Caco-2 (cell line): ENCODE measurements at regions not wholly inside any gene's neighbourhood (a gene's known extent, or its start where the extent isn't known, plus 50 kb on each side); places are given as distances from the start of the nearest gene placed in this dataset.
"Not testable (repeated sequence)": the region's sequence is repeated elsewhere in the genome, so short reads cannot be mapped to it uniquely, and the experiment has no call there.

Experiments
- BruUV-seq: library from RNA; stranded (reverse); fragments of 400-500 nt; replicated peaks from 2 replicates; lab custom pipeline; 2021; lab: Mats Ljungman, UMichigan
- CTCF ChIA-PET: fragments of 300-600 bp; sonication (Branson Sonifier 250); formaldehyde crosslinking; loops from one replicate; lab custom pipeline; 2022; ENCODE audit warnings: antibody characterized with exemption; lab: Charles Lee
- POLR2A ChIA-PET: fragments of 300-600 bp; sonication (Branson Sonifier 250); formaldehyde crosslinking; loops from one replicate; lab custom pipeline; 2022; ENCODE audit warnings: antibody characterized with exemption; lab: Charles Lee
- DNase-seq, 2 experiments: peaks; one replicate each; pipeline versions ENCODE4 v3.0.0 to v3.0.0-alpha.2; 2020 to 2022
- H3K27me3 ChIP-seq: replicated peaks from 2 replicates; pipeline ENCODE4 v1.6.0; 2011; ENCODE audit warnings: low read length; ENCODE audit not compliant: control insufficient read depth, insufficient read depth
- H3K36me3 ChIP-seq: 2 replicates; pipeline ENCODE4 v1.5.1; 2011; ENCODE audit warnings: low read length; ENCODE audit not compliant: control insufficient read depth, insufficient read depth
- H3K4me1 ChIP-seq: fragments of 250-450 bp; sonication (Bioruptor Pico); 2 replicates; pipeline ENCODE4 v1.5.1; 2020; ENCODE audit warnings: mild to moderate bottlenecking
- H3K4me3 ChIP-seq: 2 replicates; pipeline ENCODE4 v1.5.1; 2011; ENCODE audit warnings: low read depth, mild to moderate bottlenecking, control low read depth, low read length
- H3K9me3 ChIP-seq: fragments of 250-450 bp; sonication (Bioruptor Pico); 2 replicates; pipeline ENCODE4 v1.5.1; 2020; ENCODE audit warnings: mild to moderate bottlenecking, moderate library complexity
- H3K27ac Mint-ChIP-seq: one replicate; pipeline ENCODE4 v1.8.0; 2022; ENCODE audit warnings: mixed read lengths; ENCODE audit not compliant: unreplicated experiment
- H3K27me3 Mint-ChIP-seq: one replicate; pipeline ENCODE4 v1.8.0; 2022; ENCODE audit warnings: mixed read lengths; ENCODE audit not compliant: insufficient read depth, unreplicated experiment
- H3K36me3 Mint-ChIP-seq: one replicate; pipeline ENCODE4 v1.8.0; 2022; ENCODE audit warnings: mild to moderate bottlenecking, mixed read lengths; ENCODE audit not compliant: insufficient read depth, unreplicated experiment
- H3K4me1 Mint-ChIP-seq: one replicate; pipeline ENCODE4 v1.8.0; 2022; ENCODE audit warnings: low read depth, mixed read lengths; ENCODE audit not compliant: unreplicated experiment
- H3K4me3 Mint-ChIP-seq: one replicate; pipeline ENCODE4 v1.8.0; 2022; ENCODE audit warnings: mild to moderate bottlenecking, moderate library complexity, mixed read lengths; ENCODE audit not compliant: unreplicated experiment
- H3K9me3 Mint-ChIP-seq: one replicate; pipeline ENCODE4 v1.8.0; 2022; ENCODE audit warnings: mixed read lengths; ENCODE audit not compliant: unreplicated experiment
- intact Hi-C: fragments of 100-400 bp; cut with micrococcal nuclease; formaldehyde crosslinking; loops from one replicate; pipeline ENCODE4 v1.10.0; 2022; ENCODE audit not compliant: unreplicated experiment
- TF ChIP-seq, protein P1 (sequence below), 2 experiments: fragments of 200-600 bp in 1 of 2; IDR thresholded peaks; 1 replicate in 1 of 2; 2 replicates in 1 of 2; pipeline versions ENCODE4 v1.5.1 to v1.8.0; 2011 to 2022; ENCODE audit warnings: antibody characterized with exemption in 1 of 2, control low read depth in 1 of 2, inconsistent platforms in 1 of 2, low read depth in 1 of 2, low read length in 1 of 2, mild to moderate bottlenecking in 1 of 2, moderate library complexity in 1 of 2; ENCODE audit not compliant: insufficient read depth in 1 of 2, severe bottlenecking in 1 of 2, unreplicated experiment in 1 of 2

DNA sequence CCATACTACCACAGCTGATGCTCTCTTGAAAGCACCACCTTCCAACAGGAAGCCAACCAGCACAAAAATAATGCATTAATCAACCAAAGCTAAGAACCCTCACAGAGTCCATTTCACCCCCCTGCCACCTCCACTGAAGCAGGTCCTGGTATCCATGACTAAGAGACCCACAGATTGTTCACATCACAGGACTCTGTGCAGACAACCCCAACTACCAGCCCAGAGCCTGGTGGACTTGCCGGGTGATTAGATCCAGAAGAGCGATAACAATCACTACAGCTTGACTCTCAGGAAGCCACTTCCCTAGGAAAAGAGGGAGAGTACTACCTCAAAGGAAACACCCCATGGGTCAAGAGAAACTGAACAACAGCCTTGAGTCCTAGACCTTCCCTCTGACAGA, 528.1 kb downstream of the KIF20B start:
- no peak overlapping the region for H3K27ac Mint-ChIP-seq
- H3K9me3 ChIP-seq: 0 out of 2 replicates have a peak, but pooled peaks cover 5% of the 10 kb centered on the region
- no peaks in the 10 kb centered on the region for H3K36me3 Mint-ChIP-seq
- CTCF ChIA-PET: no interaction called here
- BruUV-seq: no TSS peak
- peaks cover 29% of the 10 kb centered on the region for H3K9me3 Mint-ChIP-seq
- TF ChIP-seq, protein P1, sequence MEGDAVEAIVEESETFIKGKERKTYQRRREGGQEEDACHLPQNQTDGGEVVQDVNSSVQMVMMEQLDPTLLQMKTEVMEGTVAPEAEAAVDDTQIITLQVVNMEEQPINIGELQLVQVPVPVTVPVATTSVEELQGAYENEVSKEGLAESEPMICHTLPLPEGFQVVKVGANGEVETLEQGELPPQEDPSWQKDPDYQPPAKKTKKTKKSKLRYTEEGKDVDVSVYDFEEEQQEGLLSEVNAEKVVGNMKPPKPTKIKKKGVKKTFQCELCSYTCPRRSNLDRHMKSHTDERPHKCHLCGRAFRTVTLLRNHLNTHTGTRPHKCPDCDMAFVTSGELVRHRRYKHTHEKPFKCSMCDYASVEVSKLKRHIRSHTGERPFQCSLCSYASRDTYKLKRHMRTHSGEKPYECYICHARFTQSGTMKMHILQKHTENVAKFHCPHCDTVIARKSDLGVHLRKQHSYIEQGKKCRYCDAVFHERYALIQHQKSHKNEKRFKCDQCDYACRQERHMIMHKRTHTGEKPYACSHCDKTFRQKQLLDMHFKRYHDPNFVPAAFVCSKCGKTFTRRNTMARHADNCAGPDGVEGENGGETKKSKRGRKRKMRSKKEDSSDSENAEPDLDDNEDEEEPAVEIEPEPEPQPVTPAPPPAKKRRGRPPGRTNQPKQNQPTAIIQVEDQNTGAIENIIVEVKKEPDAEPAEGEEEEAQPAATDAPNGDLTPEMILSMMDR (IDR thresholded peaks at IDR 0.05; ENCODE audit: insufficient read depth in 1 of 2, low read depth in 1 of 2, low read length in 1 of 2, severe bottlenecking in 1 of 2, unreplicated experiment in 1 of 2): no peak
- DNase-seq: no peak
- H3K4me1 Mint-ChIP-seq: no peaks in the 10 kb centered on the region
- no peaks in the 10 kb centered on the region for H3K4me1 ChIP-seq
- POLR2A ChIA-PET: no interaction called here
- H3K27me3 ChIP-seq: no peaks in the 10 kb centered on the region
- intact Hi-C loops: no loop called here
- no peaks in the 10 kb centered on the region for H3K36me3 ChIP-seq
- H3K4me3 ChIP-seq: no peak overlapping the region
- H3K27me3 Mint-ChIP-seq: no peaks in the 10 kb centered on the region
- H3K4me3 Mint-ChIP-seq: no peak overlapping the region

DNA sequence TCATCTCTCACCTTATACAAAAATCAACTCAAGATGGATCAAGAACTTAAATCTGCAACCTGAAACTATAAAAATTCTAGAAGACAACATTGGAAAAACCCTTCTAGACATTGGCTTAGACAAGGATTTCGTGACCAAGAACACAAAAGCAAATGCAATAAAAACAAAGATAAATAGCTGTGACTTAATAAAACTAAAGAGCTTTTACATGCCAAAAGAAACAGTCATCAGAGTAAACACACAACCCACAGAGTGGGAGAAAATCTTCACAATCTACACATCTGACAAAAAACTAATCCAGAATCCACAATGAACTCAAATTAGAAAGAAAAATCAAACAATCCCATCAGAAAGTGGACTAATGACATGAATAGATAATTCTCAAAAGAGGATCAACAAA, 532.4 kb downstream of the KIF20B start:
- H3K36me3 Mint-ChIP-seq, CTCF ChIA-PET, H3K4me1 Mint-ChIP-seq, H3K27me3 Mint-ChIP-seq, POLR2A ChIA-PET, H3K4me3 ChIP-seq, H3K27ac Mint-ChIP-seq, H3K4me1 ChIP-seq, H3K4me3 Mint-ChIP-seq, DNase-seq, intact Hi-C loops, H3K36me3 ChIP-seq, H3K9me3 ChIP-seq, H3K27me3 ChIP-seq, BruUV-seq: not testable (repeated sequence)
- peaks cover 44% of the 10 kb centered on the region for H3K9me3 Mint-ChIP-seq

DNA sequence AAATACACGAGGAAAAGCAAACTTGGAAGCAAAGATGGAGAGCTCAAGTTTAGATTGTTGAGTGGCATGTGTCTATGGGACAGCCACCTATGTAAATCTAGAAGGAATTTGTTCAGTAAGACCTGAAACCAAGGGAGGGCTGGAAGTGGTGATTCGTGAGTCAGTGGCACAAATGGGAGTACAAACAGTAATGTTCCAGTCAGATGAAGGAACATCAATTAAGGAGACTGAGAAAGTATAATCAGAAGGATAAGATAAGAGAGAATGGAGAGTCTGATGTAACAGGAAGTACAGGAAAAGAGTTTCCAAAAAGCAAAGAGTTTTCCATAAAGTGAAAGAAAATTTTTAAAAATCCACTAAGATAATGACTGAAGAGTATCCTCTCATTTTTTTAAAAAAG, 544.2 kb downstream of the KIF20B start:
- Mint-ChIP-seq H3K4me1 (no peaks in the 10 kb centered on the region), H3K4me3 (no peak overlapping the region), H3K9me3 (no peaks in the 10 kb centered on the region), H3K27ac (no peak overlapping the region), H3K27me3 (no peaks in the 10 kb centered on the region), H3K36me3 (no peaks in the 10 kb centered on the region)
- POLR2A ChIA-PET: no interaction called here
- Histone ChIP-seq H3K4me3 (no peak overlapping the region), H3K36me3 (no peaks in the 10 kb centered on the region), H3K4me1 (no peaks in the 10 kb centered on the region), H3K9me3 (no peaks in the 10 kb centered on the region), H3K27me3 (no peaks in the 10 kb centered on the region)
- intact Hi-C loops: no loop called here
- CTCF ChIA-PET: no interaction called here
- TF ChIP-seq, protein P1 (IDR thresholded peaks at IDR 0.05; ENCODE audit: insufficient read depth in 1 of 2, low read depth in 1 of 2, low read length in 1 of 2, severe bottlenecking in 1 of 2, unreplicated experiment in 1 of 2): no peak
- BruUV-seq: no TSS peak
- no peak for DNase-seq

DNA sequence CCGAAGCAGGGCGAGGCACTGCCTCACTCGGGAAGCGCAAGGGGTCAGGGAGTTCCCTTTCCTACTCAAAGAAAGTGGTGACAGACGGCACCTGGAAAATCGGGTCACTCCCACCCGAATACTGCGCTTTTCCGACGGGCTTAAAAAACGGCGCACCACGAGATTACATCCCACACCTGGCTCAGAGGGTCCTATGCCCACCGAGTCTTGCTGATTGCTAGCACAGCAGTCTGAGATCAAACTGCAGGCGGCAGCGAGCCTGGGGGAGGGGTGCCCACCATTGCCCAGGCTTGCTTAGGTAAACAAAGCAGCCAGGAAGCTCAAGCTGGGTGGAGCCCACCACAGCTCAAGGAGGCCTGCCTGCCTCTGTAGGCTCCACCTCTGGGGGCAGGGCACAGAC, 549.4 kb downstream of the KIF20B start:
- POLR2A ChIA-PET, intact Hi-C loops, H3K4me1 Mint-ChIP-seq, BruUV-seq, H3K36me3 ChIP-seq, H3K4me3 Mint-ChIP-seq, CTCF ChIA-PET, H3K27me3 ChIP-seq, H3K4me1 ChIP-seq, DNase-seq, H3K27me3 Mint-ChIP-seq, H3K9me3 Mint-ChIP-seq, H3K36me3 Mint-ChIP-seq, H3K27ac Mint-ChIP-seq, H3K9me3 ChIP-seq, H3K4me3 ChIP-seq: not testable (repeated sequence)
